ENCODE measurements at regions not wholly inside any gene's neighbourhood (a gene's known extent, or its start where the extent isn't known, plus 50 kb on each side); places are given as distances from the start of the nearest gene placed in this dataset.

DNA sequence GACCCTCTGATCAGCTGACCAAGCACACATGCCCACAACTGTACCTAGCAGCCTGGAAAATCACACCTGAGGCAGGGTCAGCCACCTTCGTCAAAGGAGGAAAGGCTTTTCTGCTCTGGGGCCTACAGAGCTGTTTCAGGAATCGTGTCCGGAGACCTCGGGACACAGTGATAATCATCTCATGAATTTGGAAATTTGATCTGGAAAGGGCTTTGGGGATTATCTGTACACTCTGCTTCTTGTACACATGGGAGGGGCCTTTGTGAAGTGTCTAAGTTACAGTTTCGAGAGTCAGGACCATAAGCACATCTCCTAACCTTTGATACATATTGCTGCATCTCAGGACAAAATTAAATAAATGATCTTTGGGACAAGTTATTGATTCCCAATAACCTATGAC lies 1421.2 kb upstream of the TENM4 start:
- H3K27ac ChIP-seq = no peak overlapping the region
- H3K4me3 ChIP-seq = no peak overlapping the region
- DNase-seq = no peak
- no peaks in the 10 kb centered on the region for H3K27me3 ChIP-seq
- in situ Hi-C loops (cut with MboI; ENCODE audit: low sequenced_read_pairs in 4 of 4) (no loop called here), intact Hi-C loops (cut with DNase I; ENCODE audit: low total_unique reads) (no loop called here)
- no peaks in the 10 kb centered on the region for H3K9me3 ChIP-seq
- TF ChIP-seq CTCF (IDR thresholded peaks at IDR 0.05 in 4 of 5, conservative IDR thresholded peaks at IDR 0.05 in 1 of 5) (no peak), POLR2A (IDR thresholded peaks at IDR 0.05) (no peak)
- no peaks in the 10 kb centered on the region for H3K4me1 ChIP-seq
- H3K36me3 ChIP-seq = no peaks in the 10 kb centered on the region
- ATAC-seq = no peak

DNA sequence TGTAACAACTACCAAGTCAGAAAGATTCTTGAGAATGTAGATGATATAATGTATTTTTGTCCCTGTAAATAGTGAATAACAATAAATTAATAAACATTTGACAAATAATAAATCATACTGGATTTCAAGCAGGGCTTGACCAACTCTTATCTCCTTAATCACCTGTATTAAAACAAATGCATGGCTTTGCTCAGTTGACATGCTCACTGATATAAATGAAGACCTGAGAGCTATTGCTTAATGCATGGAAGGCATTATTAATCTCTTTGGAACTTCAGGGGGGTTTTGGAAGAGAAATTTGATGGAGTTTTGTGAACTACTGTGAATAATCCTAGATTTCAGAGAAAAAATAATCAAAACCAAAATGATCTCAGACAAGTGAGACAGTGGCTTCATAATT lies 1420.4 kb upstream of the TENM4 start:
- in situ Hi-C loops (cut with MboI; ENCODE audit: low sequenced_read_pairs in 4 of 4) = no loop called here
- intact Hi-C loops (cut with DNase I; ENCODE audit: low total_unique reads) = no loop called here

DNA sequence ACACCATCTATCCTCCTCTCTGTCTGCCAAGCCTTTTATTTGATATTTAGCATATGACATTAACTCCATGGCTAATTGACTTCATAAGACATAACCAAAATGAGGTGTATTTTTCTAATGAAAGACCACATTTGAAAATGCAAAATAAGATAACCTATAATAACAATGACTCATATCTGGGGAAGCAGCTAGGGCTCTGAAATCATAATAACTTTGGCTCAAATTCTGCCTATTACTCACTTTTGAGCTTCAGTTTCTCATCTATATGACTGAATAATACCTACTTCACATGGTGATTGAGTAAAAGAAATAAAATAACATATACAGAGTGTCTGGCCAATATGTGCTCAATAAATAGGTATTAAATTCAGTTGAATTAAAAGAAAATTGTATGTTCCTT lies 1419.8 kb upstream of the TENM4 start:
- Histone ChIP-seq H3K36me3 (no peaks in the 10 kb centered on the region), H3K27me3 (no peaks in the 10 kb centered on the region), H3K27ac (no peak overlapping the region), H3K9me3 (no peaks in the 10 kb centered on the region), H3K4me1 (no peaks in the 10 kb centered on the region), H3K4me3 (no peak overlapping the region)
- ATAC-seq (no peak), DNase-seq (no peak)
- no peak for TF ChIP-seq CTCF (IDR thresholded peaks at IDR 0.05 in 4 of 5, conservative IDR thresholded peaks at IDR 0.05 in 1 of 5)
- TF ChIP-seq POLR2A (IDR thresholded peaks at IDR 0.05) = no peak
- intact Hi-C loops (cut with DNase I; ENCODE audit: low total_unique reads) (no loop called here), in situ Hi-C loops (cut with MboI; ENCODE audit: low sequenced_read_pairs in 4 of 4) (no loop called here)

More for the DNA sequence above, 1420.4 kb upstream of the TENM4 start:
- H3K27me3 ChIP-seq = no peaks in the 10 kb centered on the region
- ATAC-seq (no peak), DNase-seq (no peak)
- no peak overlapping the region for H3K4me3 ChIP-seq
- no peak for TF ChIP-seq POLR2A (IDR thresholded peaks at IDR 0.05)
- TF ChIP-seq CTCF (IDR thresholded peaks at IDR 0.05 in 4 of 5, conservative IDR thresholded peaks at IDR 0.05 in 1 of 5) = no peak
- H3K36me3 ChIP-seq = no peaks in the 10 kb centered on the region
- no peaks in the 10 kb centered on the region for H3K4me1 ChIP-seq
- H3K27ac ChIP-seq = no peak overlapping the region
- H3K9me3 ChIP-seq = no peaks in the 10 kb centered on the region

- H3K27me3 ChIP-seq = no peaks in the 10 kb centered on the region
- intact Hi-C loops (cut with DNase I; ENCODE audit: low total_unique reads) = no loop called here
- H3K4me3 ChIP-seq = no peak overlapping the region
- no peak overlapping the region for H3K27ac ChIP-seq
- ATAC-seq (no peak), DNase-seq (no peak)
- no peaks in the 10 kb centered on the region for H3K4me1 ChIP-seq
- H3K36me3 ChIP-seq = no peaks in the 10 kb centered on the region
- no peaks in the 10 kb centered on the region for H3K9me3 ChIP-seq
- in situ Hi-C loops (cut with MboI; ENCODE audit: low sequenced_read_pairs in 4 of 4) = no loop called here
- no peak for TF ChIP-seq CTCF (IDR thresholded peaks at IDR 0.05 in 4 of 5, conservative IDR thresholded peaks at IDR 0.05 in 1 of 5)
- no peak for TF ChIP-seq POLR2A (IDR thresholded peaks at IDR 0.05)
These were observed 1415.2 kb upstream of the TENM4 start for GRCh38 chr11:80856066-80856465.

GRCh38 chr11:80855426-80855825 lies 1414.6 kb upstream of the TENM4 start:
- Histone ChIP-seq H3K27ac (no peak overlapping the region), H3K4me3 (no peak overlapping the region), H3K9me3 (no peaks in the 10 kb centered on the region), H3K4me1 (no peaks in the 10 kb centered on the region), H3K27me3 (no peaks in the 10 kb centered on the region), H3K36me3 (no peaks in the 10 kb centered on the region)
- TF ChIP-seq CTCF (IDR thresholded peaks at IDR 0.05 in 4 of 5, conservative IDR thresholded peaks at IDR 0.05 in 1 of 5) = no peak
- no peak for TF ChIP-seq POLR2A (IDR thresholded peaks at IDR 0.05)
- in situ Hi-C loops (cut with MboI; ENCODE audit: low sequenced_read_pairs in 4 of 4) (no loop called here), intact Hi-C loops (cut with DNase I; ENCODE audit: low total_unique reads) (no loop called here)
- ATAC-seq = no peak
- no peak for DNase-seq

Measured in gastrocnemius medialis (tissue), 4 donors.